NCI-H1092 (cell line): ENCODE measurements at regions not wholly inside any gene's neighbourhood (a gene's known extent, or its start where the extent isn't known, plus 50 kb on each side); places are given as distances from the start of the nearest gene placed in this dataset.

Experiments
- DNase-seq: peaks from one replicate; lab custom pipeline; 2025; lab: John Stamatoyannopoulos, UW

- DNase-seq, result no peak
Measured at GRCh38 chr11:106331176-106331575, 253.7 kb downstream of the AASDHPPT start.

DNA sequence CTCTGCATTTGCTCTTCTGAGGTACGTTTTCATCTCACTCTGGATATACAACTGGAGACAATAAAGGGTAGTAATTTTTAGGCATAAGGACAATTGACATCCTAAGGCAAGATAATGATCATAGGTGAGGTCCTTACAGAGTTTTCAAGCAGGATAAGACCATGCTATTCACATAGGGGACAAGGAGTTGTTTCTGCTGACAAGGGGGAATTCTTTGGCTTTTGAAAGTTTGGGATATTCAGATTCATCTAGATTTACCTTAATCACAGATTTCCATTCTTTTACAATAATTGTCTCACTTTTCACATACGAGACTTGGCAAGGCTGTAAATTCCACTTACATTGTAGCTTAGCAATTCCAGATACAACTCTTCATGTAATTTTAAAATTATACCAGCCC is 256.2 kb downstream of the AASDHPPT start:
- no peak for DNase-seq

GRCh38 chr11:106344394-106344793 is 266.9 kb downstream of the AASDHPPT start:
- DNase-seq, result no peak

DNA sequence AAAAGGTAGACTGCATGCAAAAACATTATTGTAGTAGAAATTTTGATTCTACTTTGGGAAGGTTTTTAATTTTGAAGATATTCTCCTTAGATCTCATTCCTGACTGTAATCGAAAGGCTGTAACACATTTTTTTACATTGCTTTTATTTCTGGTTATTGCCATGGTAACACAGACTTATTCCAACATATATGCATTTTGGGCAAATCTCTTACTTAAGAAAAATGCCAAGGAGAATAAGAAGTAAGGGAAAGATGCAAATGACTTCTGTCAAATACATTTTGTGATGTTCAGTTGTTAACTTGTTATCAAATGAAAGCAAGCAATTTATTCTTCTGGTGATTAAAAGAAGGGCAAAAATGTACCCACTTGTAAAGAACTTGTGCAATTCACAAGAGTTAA is 267.5 kb downstream of the AASDHPPT start:
- DNase-seq, result no peak

DNA sequence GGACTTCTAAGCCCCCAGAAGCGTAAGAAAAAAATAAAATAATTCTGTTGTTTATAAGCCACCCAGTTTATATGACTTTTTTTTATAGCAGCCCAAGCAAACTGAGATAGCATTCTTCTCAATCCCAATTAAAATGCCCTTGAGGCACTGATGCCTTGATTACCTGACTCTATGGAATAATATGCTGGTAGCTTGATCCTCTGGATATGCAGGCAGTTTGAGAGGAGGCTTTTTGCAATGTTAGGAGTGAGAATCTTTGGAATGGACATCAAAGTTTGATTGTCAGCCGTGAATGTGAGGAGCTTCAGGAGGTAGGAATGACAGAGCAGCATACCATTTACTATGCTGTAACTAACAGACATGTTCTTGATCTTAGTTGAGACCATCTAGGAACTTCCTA is 275.6 kb downstream of the AASDHPPT start:
- DNase-seq, result no peak

- DNase-seq, result no peak
Measured at GRCh38 chr11:106369224-106369623, 291.8 kb downstream of the AASDHPPT start.

- DNase-seq, result no peak
Measured at GRCh38 chr11:106378513-106379179, 301.2 kb downstream of the AASDHPPT start.

DNA sequence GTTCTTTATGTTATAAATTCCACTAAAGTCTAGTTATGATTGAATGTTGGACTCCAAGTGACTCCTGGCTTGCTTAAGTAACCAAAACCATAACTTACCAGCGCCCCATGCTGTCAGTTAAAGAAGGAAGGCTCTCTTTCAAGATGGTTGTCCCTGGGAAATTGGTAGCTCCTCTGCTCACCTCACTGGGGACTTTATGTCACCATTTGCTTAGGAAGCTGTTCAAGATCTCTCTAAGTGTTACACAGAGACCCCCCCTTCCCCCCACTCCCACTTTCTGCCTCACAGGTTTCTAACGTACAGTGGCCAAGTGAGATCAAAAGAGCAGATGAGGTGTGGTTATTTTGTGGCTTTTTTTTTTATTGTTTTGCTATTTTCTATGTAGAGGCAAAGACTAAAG is 301.8 kb downstream of the AASDHPPT start:
- no peak for DNase-seq

DNA sequence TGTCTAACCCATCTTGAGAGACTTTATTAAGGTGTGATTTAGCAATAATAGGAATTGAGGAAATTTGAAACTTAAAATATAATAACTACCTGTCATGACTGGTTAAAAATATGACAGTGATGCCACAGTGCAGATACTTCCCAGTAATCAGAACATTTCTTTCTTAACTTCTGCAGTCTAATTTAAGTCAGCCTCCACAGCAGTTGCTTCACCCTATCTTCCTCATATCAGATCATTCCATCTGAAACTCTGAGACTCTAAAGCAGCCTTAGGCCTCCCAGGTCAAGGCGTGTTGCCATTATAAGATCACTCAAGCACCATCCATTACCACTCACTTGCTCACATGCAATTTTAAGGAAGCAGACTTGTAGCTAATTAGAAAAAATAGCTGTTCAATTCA is 302.2 kb downstream of the AASDHPPT start:
- DNase-seq, result no peak

GRCh38 chr11:106381895-106382294 is 304.4 kb downstream of the AASDHPPT start:
- DNase-seq, result no peak

DNA sequence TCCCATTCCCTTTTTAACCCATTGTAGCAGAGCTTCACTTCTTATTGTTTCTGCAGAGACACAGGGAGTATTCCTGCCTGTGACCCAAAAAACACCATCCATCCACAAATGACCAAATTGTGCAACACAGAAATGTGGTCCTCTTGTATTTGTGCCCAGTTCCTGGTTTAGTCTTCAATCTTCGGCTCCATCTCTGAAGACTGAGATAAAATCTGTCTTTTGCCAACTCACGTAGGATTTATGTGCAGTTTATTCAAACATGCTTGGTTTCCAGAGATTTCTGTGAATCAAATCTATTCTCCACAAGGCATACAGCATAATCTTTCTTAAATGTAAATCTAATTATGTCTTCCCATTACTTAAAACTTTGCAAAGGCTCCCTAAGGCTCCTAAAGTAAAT is 307.0 kb downstream of the AASDHPPT start:
- DNase-seq, result no peak

DNA sequence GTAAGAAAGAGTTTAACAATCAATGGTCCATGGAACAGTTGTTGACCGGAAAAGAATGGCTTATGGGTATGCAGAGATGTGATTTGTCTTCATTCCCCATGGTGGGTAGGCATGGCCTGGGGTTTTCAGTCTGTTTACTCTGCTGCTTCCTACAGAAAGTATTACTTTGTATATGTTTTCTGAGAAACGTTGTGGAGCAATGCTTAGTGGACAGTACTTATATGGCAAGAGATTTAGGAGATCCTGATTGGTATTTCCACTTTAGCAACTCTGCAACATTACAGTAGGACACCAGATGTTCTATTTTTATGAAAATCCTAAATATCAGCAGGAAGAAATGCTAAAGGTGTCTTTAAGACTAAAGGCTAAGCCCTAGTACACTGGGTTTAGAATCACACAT is 309.1 kb downstream of the AASDHPPT start:
- DNase-seq, result no peak

DNA sequence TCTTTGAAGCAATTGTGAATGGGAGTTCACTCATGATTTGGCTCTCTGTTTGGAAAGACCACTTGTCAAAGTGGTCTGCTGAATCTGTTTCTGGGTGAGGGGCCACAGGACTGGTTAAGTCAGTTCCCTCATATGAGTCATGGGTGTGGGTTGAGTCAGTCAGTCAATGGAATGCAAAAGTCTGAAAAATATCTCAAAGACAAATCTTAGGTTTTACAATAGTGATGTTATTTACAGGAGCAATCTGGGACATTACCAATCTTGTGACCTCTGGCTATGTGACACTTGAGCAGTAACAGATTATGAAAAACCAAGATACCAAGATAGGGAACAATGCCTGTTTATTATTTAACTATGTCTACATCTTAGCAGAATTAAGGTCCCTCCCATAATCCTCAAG is 311.6 kb downstream of the AASDHPPT start:
- no peak for DNase-seq

- no peak for DNase-seq
Measured at GRCh38 chr11:106390078-106390477, 312.6 kb downstream of the AASDHPPT start.

DNA sequence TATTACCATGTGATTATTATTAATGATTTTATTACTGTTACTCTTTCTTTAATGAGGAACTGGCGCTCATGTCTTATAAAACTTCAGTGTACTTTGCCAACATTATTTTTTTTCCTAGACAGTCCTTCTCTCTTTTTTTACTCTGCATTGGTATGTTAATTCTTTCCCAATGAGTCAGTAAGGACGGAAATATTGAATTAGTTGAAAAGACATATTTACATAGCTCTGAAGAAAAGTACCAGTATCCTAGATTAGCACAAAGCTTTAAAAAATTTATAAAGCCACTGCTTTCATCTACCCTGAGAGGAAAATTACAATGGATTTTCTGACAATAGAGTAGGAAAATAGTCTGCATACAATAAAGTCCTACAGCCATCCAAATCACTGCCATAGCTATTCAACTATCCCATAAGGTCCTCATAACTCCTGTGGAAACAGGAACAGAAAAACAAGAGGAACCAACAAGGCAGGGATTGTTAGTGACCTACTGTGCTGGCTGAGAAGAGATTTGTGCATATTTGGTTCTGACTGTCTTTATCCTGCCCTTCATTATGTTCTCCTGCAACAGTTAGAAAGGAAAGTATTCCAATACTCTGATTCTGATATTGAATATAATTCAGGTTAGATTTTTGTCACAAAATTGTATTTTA is 314.4 kb downstream of the AASDHPPT start:
- no peak for DNase-seq

GRCh38 chr11:106395716-106396349 is 318.4 kb downstream of the AASDHPPT start:
- no peak for DNase-seq

DNA sequence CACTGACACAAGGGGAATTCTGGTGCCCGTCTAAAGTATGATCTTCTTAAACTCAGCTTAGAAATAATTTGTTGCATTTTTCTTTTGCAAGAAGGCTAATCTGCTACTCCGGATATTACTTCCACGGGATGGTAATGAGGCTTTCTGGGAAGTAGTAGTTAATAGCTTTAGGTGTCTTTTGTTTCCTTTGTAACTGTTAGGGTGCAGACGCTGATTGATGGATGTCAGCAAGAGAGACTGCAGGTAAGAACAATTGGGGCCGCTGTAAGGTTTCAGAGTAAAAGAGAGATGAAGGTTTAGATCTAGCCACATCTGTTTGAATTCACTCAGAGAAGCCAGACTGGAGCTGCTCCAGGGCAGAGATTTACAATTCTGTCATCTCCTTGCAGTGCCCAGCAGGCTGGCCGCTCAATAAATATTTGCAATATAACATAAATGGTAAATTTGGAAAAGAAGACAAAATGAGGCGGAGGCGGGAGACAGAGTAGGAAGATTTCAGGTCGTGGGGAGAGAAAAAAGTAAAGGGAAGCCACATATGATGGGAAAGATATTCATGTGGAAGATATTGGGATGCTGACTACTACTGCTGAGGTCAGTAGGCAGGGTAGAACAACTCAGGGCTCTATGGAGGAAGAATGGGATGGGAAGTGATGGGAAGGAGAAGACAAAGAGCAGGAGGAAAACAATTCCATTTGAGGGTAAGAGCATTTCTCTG is 320.5 kb downstream of the AASDHPPT start:
- no peak for DNase-seq

- DNase-seq, result no peak
Measured at GRCh38 chr11:106398502-106399075, 321.1 kb downstream of the AASDHPPT start.

GRCh38 chr11:106399076-106399511 is 321.6 kb downstream of the AASDHPPT start:
- DNase-seq, result no peak

GRCh38 chr11:106399624-106400023 is 322.2 kb downstream of the AASDHPPT start:
- DNase-seq, result no peak

DNA sequence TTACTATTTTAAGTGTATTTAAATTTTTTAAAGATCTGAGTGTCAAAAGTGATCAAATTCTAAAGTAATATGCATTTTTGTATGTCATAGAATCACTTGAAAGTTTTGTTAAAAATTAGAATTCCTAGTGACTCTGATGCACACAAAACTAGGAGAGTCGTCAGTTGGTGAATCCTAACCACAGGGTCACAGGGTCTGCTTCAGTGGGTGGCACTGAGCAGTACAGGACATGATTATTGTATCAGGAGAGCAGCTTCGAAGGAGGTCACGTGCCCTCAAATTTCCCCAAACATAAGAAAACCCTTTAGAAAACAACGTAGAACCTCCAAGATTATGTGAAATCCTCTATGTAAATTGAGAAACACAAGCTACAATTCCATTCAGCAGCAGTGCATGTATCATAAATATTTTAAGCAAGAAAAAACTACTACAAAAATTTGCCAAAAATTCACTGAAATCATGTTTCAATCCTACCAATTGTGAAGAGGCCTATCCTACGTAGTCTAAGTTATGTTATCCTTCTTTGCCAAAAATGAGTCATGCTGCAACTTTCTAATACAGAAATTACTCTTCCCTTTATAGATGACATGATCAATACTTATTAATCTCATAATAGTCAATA is 323.6 kb downstream of the AASDHPPT start:
- no peak for DNase-seq

DNA sequence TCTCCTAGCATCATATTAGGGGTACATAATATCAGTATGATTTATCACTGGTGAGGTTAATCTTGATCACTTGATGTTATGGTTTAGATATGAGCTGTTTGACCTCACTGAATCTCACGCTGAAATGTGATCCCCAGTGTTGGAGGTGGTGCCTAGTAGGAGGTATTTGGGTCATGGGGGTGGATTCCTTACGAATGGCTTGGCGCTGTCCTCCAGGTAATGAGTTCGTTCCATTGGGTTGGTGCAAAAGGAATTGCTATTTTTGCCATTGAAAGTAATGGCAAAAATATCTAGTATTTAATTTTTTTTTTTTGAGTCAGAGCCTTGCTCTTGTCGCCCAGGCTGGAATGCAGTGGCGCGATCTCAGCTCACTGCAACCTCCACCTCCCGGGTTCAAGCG is 326.3 kb downstream of the AASDHPPT start:
- DNase-seq, result no peak
